Mammary epithelial cell (primary cell): ENCODE measurements at regions not wholly inside any gene's neighbourhood (a gene's known extent, or its start where the extent isn't known, plus 50 kb on each side); places are given as distances from the start of the nearest gene placed in this dataset.

Experiments
- CTCF ChIP-seq, 2 donors: IDR thresholded peaks in 1 of 2; conservative IDR thresholded peaks in 1 of 2; 2 replicates each; pipeline ENCODE4 v1.5.1; 2011 to 2012; ENCODE audit warnings: inconsistent platforms in 2 of 2, low read length in 2 of 2, mild to moderate bottlenecking in 2 of 2, control low read depth in 1 of 2, low read depth in 1 of 2; ENCODE audit not compliant: insufficient read depth in 1 of 2; ENCODE audit errors: extremely low read depth in 1 of 2
- EZH2 ChIP-seq: IDR thresholded peaks from 2 replicates; pipeline ENCODE4 v1.6.1; 2012; ENCODE audit warnings: low read length, inconsistent platforms, borderline replicate concordance

DNA sequence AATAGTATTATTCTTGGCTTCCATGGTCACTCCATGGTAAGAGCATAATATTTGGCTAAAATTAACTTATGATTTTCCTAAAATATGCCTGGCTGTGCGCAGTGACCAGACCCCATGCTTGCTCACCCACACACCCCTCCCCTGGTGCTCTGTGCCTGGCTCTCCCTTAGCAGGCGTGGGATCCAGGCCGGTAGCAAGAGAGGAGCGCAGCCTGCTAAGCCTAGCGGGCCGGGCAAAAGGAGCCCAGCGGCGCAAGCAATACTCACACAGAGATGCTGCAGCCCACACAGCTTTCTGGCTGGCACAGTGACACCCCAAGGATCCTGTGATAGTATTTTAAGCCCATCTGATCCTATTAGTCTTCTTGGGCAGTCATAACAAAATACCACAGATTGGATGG lies 79.8 kb upstream of the EYS start:
- TF ChIP-seq CTCF (conservative IDR thresholded peaks at IDR 0.05 in 1 of 2, IDR thresholded peaks at IDR 0.05 in 1 of 2; ENCODE audit: extremely low read depth in 1 of 2, insufficient read depth in 1 of 2, low read depth in 1 of 2, low read length in 2 of 2) (no peak), EZH2 (no peak)
